Right cardiac atrium (tissue), 5 donors: ENCODE measurements at regions not wholly inside any gene's neighbourhood (a gene's known extent, or its start where the extent isn't known, plus 50 kb on each side); places are given as distances from the start of the nearest gene placed in this dataset.

Experiments used
- ATAC-seq, 2 donors: fragments of 200-7000 bp; cut with Tn5 transposase; one replicate each; pipeline versions ENCODE4 v1.8.0 to v1.9.1; 2020; ENCODE audit warnings: moderate library complexity in 2 of 2, mild to moderate bottlenecking in 1 of 2
- DNase-seq, 3 donors: peaks; one replicate each; pipeline ENCODE4 v3.0.0-alpha.2; 2020
- H3K27ac ChIP-seq: one replicate; pipeline ENCODE4 v1.5.1; 2013; ENCODE audit warnings: mild to moderate bottlenecking, low read length, control low read depth, moderate library complexity
- H3K27me3 ChIP-seq: one replicate; pipeline ENCODE4 v1.6.1; 2013; ENCODE audit not compliant: control insufficient read depth, insufficient read depth
- H3K4me1 ChIP-seq: one replicate; pipeline ENCODE4 v1.6.1; 2013; ENCODE audit warnings: low read length; ENCODE audit not compliant: control insufficient read depth, insufficient read depth
- H3K4me3 ChIP-seq: one replicate; pipeline ENCODE4 v1.5.1; 2013; ENCODE audit warnings: low read length, control low read depth
- H3K9me3 ChIP-seq: one replicate; pipeline ENCODE4 v1.6.1; 2013; ENCODE audit warnings: low read length; ENCODE audit not compliant: control insufficient read depth
- WGBS: extraction: QIAGEN DNeasy Blood & Tissue Kit; methylation state at CpG from one replicate; pipeline ENCODE4 v1.1.7; 2013; 5-methylcytosine and 5-hydroxymethylcytosine counted together
- intact Hi-C, 4 donors: fragments of 100-400 bp; cut with DNase I; formaldehyde crosslinking; loops; one replicate each; pipeline versions ENCODE4 v1.11.0 to v1.14.0; 2022 to 2023
- donor health status: healthy with polysubstance abuse.
- donor health status: DM: no; HTN: yes; CAD: no.
- donor health status: DM: no; HTN: no; CAD: no.
- donor health status: DM: no; HTN: yes; CAD: no; lungs with severe emphysema.
- donor health status: DM: yes; HTN: yes; CAD: no.

GRCh38 chr7:17462131-17462631 lies 163.7 kb downstream of the AHR start:
- no peak overlapping the region for H3K4me3 ChIP-seq
- H3K4me1 ChIP-seq, result no peaks in the 10 kb centered on the region
- intact Hi-C loops, result no loop called here
- DNase-seq (no peak), ATAC-seq (no peak)
- WGBS, result 76% methylated on average over 3 of the region's 3 CpGs
- no peaks in the 10 kb centered on the region for H3K27me3 ChIP-seq
- no peaks in the 10 kb centered on the region for H3K9me3 ChIP-seq
- H3K27ac ChIP-seq, result no peak overlapping the region

- 72% methylated on average over 5 of the region's 5 CpGs for WGBS
- H3K27me3 ChIP-seq, result no peaks in the 10 kb centered on the region
- H3K27ac ChIP-seq, result no peak overlapping the region
- H3K9me3 ChIP-seq, result no peaks in the 10 kb centered on the region
- intact Hi-C loops, result no loop called here
- no peak overlapping the region for H3K4me3 ChIP-seq
- DNase-seq (no peak), ATAC-seq (no peak)
- H3K4me1 ChIP-seq, result no peaks in the 10 kb centered on the region
Measured at GRCh38 chr7:17463511-17464085, 165.1 kb downstream of the AHR start.

- Histone ChIP-seq H3K27ac (no peak overlapping the region), H3K9me3 (no peaks in the 10 kb centered on the region), H3K27me3 (no peaks in the 10 kb centered on the region), H3K4me1 (no peaks in the 10 kb centered on the region), H3K4me3 (no peak overlapping the region)
- intact Hi-C loops, result no loop called here
- DNase-seq, result no peak
- 22% methylated on average over 7 of the region's 7 CpGs for WGBS
- no peak for ATAC-seq
Measured at GRCh38 chr7:17466216-17466615, 167.8 kb downstream of the AHR start.

- WGBS, result 92% methylated on average over 6 of the region's 6 CpGs
- no peaks in the 10 kb centered on the region for H3K9me3 ChIP-seq
Measured at GRCh38 chr7:17467386-17467945, 169.0 kb downstream of the AHR start.

GRCh38 chr7:17471325-17471724 lies 172.9 kb downstream of the AHR start:
- ATAC-seq (no peak), DNase-seq (no peak)
- H3K4me1 ChIP-seq, result no peaks in the 10 kb centered on the region
- no peaks in the 10 kb centered on the region for H3K9me3 ChIP-seq
- intact Hi-C loops, result no loop called here
- no peak overlapping the region for H3K27ac ChIP-seq
- no peaks in the 10 kb centered on the region for H3K27me3 ChIP-seq
- H3K4me3 ChIP-seq, result no peak overlapping the region

More at GRCh38 chr7:17467386-17467945, 169.0 kb downstream of the AHR start:
- H3K27ac ChIP-seq, result no peak overlapping the region
- intact Hi-C loops, result no loop called here
- ATAC-seq, result no peak
- no peak overlapping the region for H3K4me3 ChIP-seq
- no peaks in the 10 kb centered on the region for H3K4me1 ChIP-seq
- no peak for DNase-seq
- no peaks in the 10 kb centered on the region for H3K27me3 ChIP-seq

- ATAC-seq (no peak), DNase-seq (no peak)
- Histone ChIP-seq H3K4me3 (no peak overlapping the region), H3K4me1 (no peaks in the 10 kb centered on the region), H3K9me3 (no peaks in the 10 kb centered on the region), H3K27ac (no peak overlapping the region), H3K27me3 (no peaks in the 10 kb centered on the region)
- WGBS, result 89% methylated on average over 3 of the region's 3 CpGs
- intact Hi-C loops, result no loop called here
Measured at GRCh38 chr7:17472518-17472917, 174.1 kb downstream of the AHR start.

GRCh38 chr7:17472939-17473338 lies 174.5 kb downstream of the AHR start:
- 96% methylated on average over 2 of the region's 2 CpGs for WGBS
- no peaks in the 10 kb centered on the region for H3K4me1 ChIP-seq
- intact Hi-C loops, result no loop called here
- H3K4me3 ChIP-seq, result no peak overlapping the region
- ATAC-seq (no peak), DNase-seq (no peak)
- H3K27me3 ChIP-seq, result no peaks in the 10 kb centered on the region
- H3K9me3 ChIP-seq, result no peaks in the 10 kb centered on the region
- no peak overlapping the region for H3K27ac ChIP-seq

- no peak overlapping the region for H3K4me3 ChIP-seq
- H3K9me3 ChIP-seq, result no peaks in the 10 kb centered on the region
- no peaks in the 10 kb centered on the region for H3K4me1 ChIP-seq
- DNase-seq (no peak), ATAC-seq (no peak)
- H3K27ac ChIP-seq, result no peak overlapping the region
- no peaks in the 10 kb centered on the region for H3K27me3 ChIP-seq
- intact Hi-C loops, result no loop called here
- 85% methylated on average over 13 of the region's 13 CpGs for WGBS
Measured at GRCh38 chr7:17474724-17475344, 176.4 kb downstream of the AHR start.

GRCh38 chr7:17477182-17477581 lies 178.7 kb downstream of the AHR start:
- no peak overlapping the region for H3K27ac ChIP-seq
- no peaks in the 10 kb centered on the region for H3K27me3 ChIP-seq
- intact Hi-C loops, result no loop called here
- DNase-seq (no peak), ATAC-seq (no peak)
- H3K4me3 ChIP-seq, result no peak overlapping the region
- no peaks in the 10 kb centered on the region for H3K4me1 ChIP-seq
- H3K9me3 ChIP-seq, result no peaks in the 10 kb centered on the region
- 81% methylated on average over 2 of the region's 2 CpGs for WGBS

GRCh38 chr7:17481118-17481517 lies 182.7 kb downstream of the AHR start:
- intact Hi-C loops, result no loop called here
- Histone ChIP-seq H3K27me3 (no peaks in the 10 kb centered on the region), H3K9me3 (no peaks in the 10 kb centered on the region), H3K27ac (no peak overlapping the region), H3K4me1 (no peaks in the 10 kb centered on the region), H3K4me3 (no peak overlapping the region)
- ATAC-seq (no peak), DNase-seq (no peak)
- 85% methylated on average over 2 of the region's 2 CpGs for WGBS

GRCh38 chr7:17485368-17485767 lies 186.9 kb downstream of the AHR start:
- no peak for ATAC-seq
- intact Hi-C loops, result no loop called here
- Histone ChIP-seq H3K4me1 (no peaks in the 10 kb centered on the region), H3K4me3 (no peak overlapping the region), H3K27me3 (no peaks in the 10 kb centered on the region), H3K27ac (no peak overlapping the region), H3K9me3 (no peaks in the 10 kb centered on the region)
- no peak for DNase-seq
- WGBS, result 92% methylated on average over 1 of the region's 1 CpG
